K562 (cell line): ENCODE measurements at regions not wholly inside any gene's neighbourhood (a gene's known extent, or its start where the extent isn't known, plus 50 kb on each side); places are given as distances from the start of the nearest gene placed in this dataset.

Source experiments
- ATAC-seq: fragments of 200-7000 bp; cut with Tn5 transposase; 3 replicates; pipeline ENCODE4 v1.9.1; 2020; ENCODE audit warnings: moderate library complexity
- BruUV-seq: library from RNA; stranded (reverse); fragments of 400-500 nt; replicated peaks from 2 replicates; lab custom pipeline; 2021; lab: Mats Ljungman, UMichigan
- CTCF ChIA-PET: fragments of 300-600 bp; formaldehyde crosslinking; extraction: SDS; loops from one replicate; lab custom pipeline; 2021; ENCODE audit warnings: low intra/inter-chr PET ratio; lab: Yijun Ruan, JAX
- POLR2A ChIA-PET: fragments of 300-600, 350-650 bp; sonication (Branson Sonifier 250); formaldehyde crosslinking; extraction: SDS; loops from one replicate; lab custom pipeline; 2021; ENCODE audit warnings: antibody characterized with exemption, inconsistent platforms; lab: Yijun Ruan, JAX
- DNase-seq, 4 experiments: peaks; one replicate each; pipeline versions ENCODE4 v3.0.0 to v3.0.0-alpha.2; 2011 to 2018; ENCODE audit warnings: low spot score in 3 of 4, mixed read lengths in 3 of 4; ENCODE audit errors: extremely low read depth in 1 of 4
- FAIRE-seq: peaks from 2 replicates; lab custom pipeline; 2011; peaks lifted over from hg19 to GRCh38; lab: Jason Lieb, UNC
- H2AFZ ChIP-seq: 2 replicates; pipeline ENCODE4 v1.6.0; 2011; ENCODE audit warnings: low read depth, low read length, control low read depth, inconsistent platforms
- H3K27ac ChIP-seq: fragments of 200-600 bp; 3 replicates; pipeline ENCODE4 v1.8.0; 2011; ENCODE audit warnings: low read depth, mild to moderate bottlenecking, control low read depth, inconsistent platforms, low read length, moderate library complexity, mixed read lengths; ENCODE audit errors: extremely low read depth
- H3K27me3 ChIP-seq, 2 experiments: fragments of 300-600 bp in 1 of 2; 2 replicates in 1 of 2; 3 replicates in 1 of 2; pipeline versions ENCODE4 v1.6.0 to v1.8.0; 2011; ENCODE audit warnings: inconsistent platforms in 2 of 2, low read length in 2 of 2, mild to moderate bottlenecking in 1 of 2, mixed read lengths in 1 of 2, moderate library complexity in 1 of 2; ENCODE audit not compliant: control insufficient read depth in 2 of 2, insufficient read depth in 2 of 2
- H3K36me3 ChIP-seq: fragments of 300-600 bp; 3 replicates; pipeline ENCODE4 v1.8.0; 2011; ENCODE audit warnings: mild to moderate bottlenecking, low read length, inconsistent platforms; ENCODE audit not compliant: control insufficient read depth, insufficient read depth
- H3K4me1 ChIP-seq, 2 experiments: fragments of 200-600 bp in 1 of 2; replicated peaks in 1 of 2; 2 replicates in 1 of 2; 3 replicates in 1 of 2; pipeline versions ENCODE4 v1.5.1 to v1.8.0; 2011; ENCODE audit warnings: inconsistent platforms in 2 of 2, low read length in 2 of 2, mild to moderate bottlenecking in 1 of 2, mixed read lengths in 1 of 2, moderate library complexity in 1 of 2; ENCODE audit not compliant: control insufficient read depth in 2 of 2, insufficient read depth in 2 of 2
- H3K4me2 ChIP-seq: 2 replicates; pipeline ENCODE4 v1.6.1; 2011; ENCODE audit warnings: low read length, control low read depth, inconsistent platforms, mixed read lengths; ENCODE audit not compliant: insufficient read depth
- H3K4me3 ChIP-seq: fragments of 200-600 bp; sonication (generic), shearing (Covaris generic); 2 replicates; pipeline ENCODE4 v1.5.1; 2016; ENCODE audit warnings: control low read depth, inconsistent platforms
- H3K79me2 ChIP-seq: fragments of 200-600 bp; 3 replicates; pipeline ENCODE4 v1.8.0; 2011; ENCODE audit warnings: low read length, inconsistent platforms; ENCODE audit not compliant: control insufficient read depth, insufficient read depth
- H3K9ac ChIP-seq, 2 experiments: 2 replicates each; pipeline versions ENCODE4 v1.6.0 to v1.6.1; 2011; ENCODE audit warnings: low read depth in 2 of 2, low read length in 2 of 2, control low read depth in 1 of 2, inconsistent platforms in 1 of 2, mild to moderate bottlenecking in 1 of 2, mixed read lengths in 1 of 2; ENCODE audit not compliant: insufficient read depth in 1 of 2
- H3K9me1 ChIP-seq: one replicate; pipeline ENCODE4 v1.6.0; 2011; ENCODE audit warnings: inconsistent platforms, mild to moderate bottlenecking, low read length, moderate library complexity; ENCODE audit not compliant: control insufficient read depth, insufficient read depth
- H3K9me3 ChIP-seq: replicated peaks from 2 replicates; pipeline ENCODE4 v1.5.1; 2011; ENCODE audit warnings: low read depth, low read length, inconsistent platforms; ENCODE audit not compliant: control insufficient read depth, insufficient read depth
- H4K20me1 ChIP-seq: replicated peaks from 2 replicates; pipeline ENCODE4 v1.6.1; 2011; ENCODE audit warnings: low read length, inconsistent platforms, mixed read lengths; ENCODE audit not compliant: control insufficient read depth, insufficient read depth
- ESRRB ChIP-seq: fragments of 250-450 bp; sonication (Bioruptor Pico); IDR thresholded peaks from 2 replicates; pipeline ENCODE4 v1.5.0; 2020; ENCODE audit warnings: mild to moderate bottlenecking, moderate library complexity, borderline replicate concordance
- FOXJ2 ChIP-seq: fragments of 200-800 bp; sonication (Bioruptor generic); IDR thresholded peaks from 2 replicates; pipeline ENCODE4 v1.6.1; 2016; ENCODE audit warnings: missing genetic modification characterization, missing compliant biosample characterization
- GATAD2A ChIP-seq: fragments of 450-650 bp; IDR thresholded peaks from 2 replicates; pipeline ENCODE4 v1.6.1; 2017
- NBN ChIP-seq: fragments of 450-650 bp; IDR thresholded peaks from 2 replicates; pipeline ENCODE4 v1.6.1; 2016; ENCODE audit warnings: low read depth, mild to moderate bottlenecking
- NR3C1 ChIP-seq: sonication (generic); formaldehyde crosslinking; IDR thresholded peaks from 2 replicates; pipeline ENCODE4 v1.8.1; 2022; ENCODE audit warnings: missing genetic modification reagents
- RUNX1 ChIP-seq: sonication (generic); IDR thresholded peaks from 2 replicates; pipeline ENCODE4 v1.6.1; 2016; ENCODE audit warnings: antibody characterized with exemption, low read depth
- TGIF2 ChIP-seq: sonication (generic); formaldehyde crosslinking; IDR thresholded peaks from 2 replicates; pipeline ENCODE4 v1.8.1; 2022; ENCODE audit warnings: mild to moderate bottlenecking, missing genetic modification reagents, moderate library complexity
- U2AF1 ChIP-seq: fragments of 200-400 bp; formaldehyde crosslinking; optimal IDR thresholded peaks from 2 replicates; pipeline ENCODE3; 2017; ENCODE audit warnings: mild to moderate bottlenecking, low read depth, low read length, moderate library complexity
- ZNF785 ChIP-seq: fragments of 250-450 bp; sonication (Bioruptor Pico); IDR thresholded peaks from 2 replicates; pipeline ENCODE4 v1.4.0; 2020; ENCODE audit warnings: mild to moderate bottlenecking
- WGBS: fragments of 100-300 bp; shearing (Covaris generic); methylation state at CpG from one replicate; pipeline ENCODE4 v1.1.6; 2016; ENCODE audit warnings: low coverage, mixed read lengths; ENCODE audit not compliant: insufficient coverage; ENCODE audit errors: missing lambda C conversion rate; 5-methylcytosine and 5-hydroxymethylcytosine counted together
- in situ Hi-C: fragments of 300-500 bp; cut with MboI; formaldehyde crosslinking; loops from 4 replicates; pipeline ENCODE4 v1.15.0; 2018; ENCODE audit warnings: inconsistent platforms, mixed read lengths
- intact Hi-C: fragments of 100-400 bp; cut with micrococcal nuclease; formaldehyde crosslinking; loops from 2 replicates; pipeline ENCODE4 v1.14.2; 2022
- TF ChIP-seq, protein P1 (sequence below): fragments of 250-450 bp; sonication (Bioruptor Pico); IDR thresholded peaks from 2 replicates; pipeline ENCODE4 v1.8.0; 2021; ENCODE audit warnings: borderline replicate concordance, mild to moderate bottlenecking, moderate library complexity; ENCODE audit not compliant: poor library complexity, severe bottlenecking

DNA sequence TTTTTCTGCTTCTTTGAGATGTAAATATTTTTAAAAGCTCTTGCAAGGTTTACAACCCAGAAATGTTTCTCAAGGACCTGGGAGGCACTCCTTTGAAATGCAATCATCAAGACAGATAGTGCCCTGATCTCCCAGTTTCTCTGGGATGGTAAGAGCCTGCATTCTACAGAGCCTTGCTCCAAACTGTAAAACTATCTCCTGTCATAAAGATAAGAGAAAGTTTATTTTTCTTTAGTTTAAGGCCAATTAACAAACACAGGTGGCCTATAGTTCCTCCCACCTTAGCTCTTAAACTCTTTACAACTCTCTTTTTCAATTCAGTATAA, 1231.1 kb upstream of the NUDT12 start:
- Histone ChIP-seq H3K4me1 (no peaks in the 10 kb centered on the region), H3K79me2 (no peaks in the 10 kb centered on the region), H3K4me3 (no peak overlapping the region), H3K27ac (no peak overlapping the region), H3K4me2 (no peak overlapping the region), H3K9me3 (no peaks in the 10 kb centered on the region), H4K20me1 (no peaks in the 10 kb centered on the region), H3K36me3 (no peaks in the 10 kb centered on the region), H3K9me1 (no peaks in the 10 kb centered on the region), H2AFZ (no peak overlapping the region)
- DNase-seq, result no peak
- no TSS peak for BruUV-seq
- no peak for FAIRE-seq
- POLR2A ChIA-PET, result no interaction called here
- intact Hi-C loops, result no loop called here
- CTCF ChIA-PET, result no interaction called here
- no peak for ATAC-seq
- no peak for TF ChIP-seq TGIF2
- TF ChIP-seq RUNX1, result no peak
- TF ChIP-seq, all 486 proteins: peak for 0
- H3K9ac ChIP-seq, result no peak overlapping the region
- no peaks in the 10 kb centered on the region for H3K27me3 ChIP-seq
- in situ Hi-C loops, result no loop called here

- no peaks in the 10 kb centered on the region for H3K36me3 ChIP-seq
- ChIA-PET POLR2A (no interaction called here), CTCF (no interaction called here)
- no peak overlapping the region for H3K9ac ChIP-seq
- H4K20me1 ChIP-seq, result no peaks in the 10 kb centered on the region
- TF ChIP-seq NBN, result no peak
- no peak for TF ChIP-seq GATAD2A
- TF ChIP-seq U2AF1, result no peak
- TF ChIP-seq, protein P1, sequence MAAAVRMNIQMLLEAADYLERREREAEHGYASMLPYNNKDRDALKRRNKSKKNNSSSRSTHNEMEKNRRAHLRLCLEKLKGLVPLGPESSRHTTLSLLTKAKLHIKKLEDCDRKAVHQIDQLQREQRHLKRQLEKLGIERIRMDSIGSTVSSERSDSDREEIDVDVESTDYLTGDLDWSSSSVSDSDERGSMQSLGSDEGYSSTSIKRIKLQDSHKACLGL (CRISPR knock-in tag), result no peak
- no peak for TF ChIP-seq NR3C1
- no peak for TF ChIP-seq ZNF785 (CRISPR knock-in tag)
- no peak for TF ChIP-seq ESRRB (CRISPR knock-in tag)
- TF ChIP-seq FOXJ2, result no peak
- WGBS, result 0% methylated on average over 4 of the region's 4 CpGs
- ATAC-seq (no peak), DNase-seq (no peak), FAIRE-seq (no peak)
- H3K9me1 ChIP-seq, result no peaks in the 10 kb centered on the region
- no peak overlapping the region for H2AFZ ChIP-seq
- no peaks in the 10 kb centered on the region for H3K27me3 ChIP-seq
- H3K4me3 ChIP-seq, result no peak overlapping the region
- H3K4me2 ChIP-seq, result no peak overlapping the region
- H3K79me2 ChIP-seq, result no peaks in the 10 kb centered on the region
- no peak overlapping the region for H3K27ac ChIP-seq
- no peaks in the 10 kb centered on the region for H3K4me1 ChIP-seq
- no TSS peak for BruUV-seq
- in situ Hi-C loops (no loop called here), intact Hi-C loops (no loop called here)
- H3K9me3 ChIP-seq, result no peaks in the 10 kb centered on the region
Measured at GRCh38 chr5:104793031-104793754, 1230.6 kb upstream of the NUDT12 start.
